NOMO-1 (cell line): ENCODE measurements at regions not wholly inside any gene's neighbourhood (a gene's known extent, or its start where the extent isn't known, plus 50 kb on each side); places are given as distances from the start of the nearest gene placed in this dataset.

Source experiments
- DNase-seq, 2 experiments: peaks; one replicate each; lab custom pipeline; 2025; ENCODE audit not compliant: unreplicated experiment in 2 of 2; lab: John Stamatoyannopoulos, UW

DNA sequence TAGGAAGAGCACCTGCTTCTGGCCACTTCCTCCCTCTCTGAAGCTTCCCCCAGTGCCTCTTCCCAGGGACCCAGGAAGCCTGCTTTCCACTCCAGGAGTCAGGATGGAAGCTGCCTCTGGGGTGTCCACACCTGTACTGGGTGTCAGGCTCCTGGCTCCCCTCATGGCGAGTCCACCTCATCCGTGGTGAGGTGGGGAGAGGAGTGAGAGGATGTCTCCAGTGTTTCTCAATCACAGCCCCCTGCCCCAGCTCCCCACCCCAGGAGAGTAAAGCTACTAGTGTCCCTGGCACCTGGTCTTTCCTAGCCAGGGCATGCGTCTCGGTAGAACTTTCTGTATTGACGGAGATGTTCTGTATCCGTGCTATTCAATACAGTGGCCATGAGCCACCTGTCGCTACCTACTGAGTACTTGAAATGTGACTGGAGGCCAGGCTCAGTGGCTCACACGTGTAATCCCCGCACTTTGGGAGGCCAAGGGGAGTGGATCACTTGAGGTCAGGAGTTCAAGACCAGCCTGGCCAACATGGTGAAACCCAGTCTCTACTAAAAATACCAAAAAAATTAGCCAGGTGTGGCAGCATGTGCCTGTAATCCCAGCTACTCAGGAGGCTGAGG, 171.2 kb upstream of the HAAO start:
- no peak for DNase-seq

DNA sequence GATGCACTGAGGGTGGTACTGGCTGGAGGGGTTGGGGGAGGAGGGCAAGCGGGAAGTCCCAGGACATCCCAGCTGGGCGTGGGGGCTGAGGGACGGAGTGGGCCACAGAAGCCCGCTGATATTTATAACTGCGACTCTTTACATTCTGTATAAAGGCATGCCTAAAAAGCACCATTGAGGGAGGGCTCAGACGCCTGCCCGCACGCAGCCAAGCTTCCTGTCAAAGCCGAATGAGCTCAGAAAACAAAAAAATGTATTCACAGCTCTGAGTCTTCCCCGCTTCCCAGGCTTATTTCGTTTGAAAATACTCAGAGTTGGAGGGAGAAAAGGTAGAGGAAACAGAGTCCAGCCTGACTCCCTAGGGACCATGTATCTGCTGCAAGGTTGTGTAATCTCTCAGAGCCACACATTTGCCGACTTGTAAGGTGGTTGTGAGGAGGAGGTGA, 170.1 kb upstream of the HAAO start:
- DNase-seq: peak; percentile 22 to 29

DNA sequence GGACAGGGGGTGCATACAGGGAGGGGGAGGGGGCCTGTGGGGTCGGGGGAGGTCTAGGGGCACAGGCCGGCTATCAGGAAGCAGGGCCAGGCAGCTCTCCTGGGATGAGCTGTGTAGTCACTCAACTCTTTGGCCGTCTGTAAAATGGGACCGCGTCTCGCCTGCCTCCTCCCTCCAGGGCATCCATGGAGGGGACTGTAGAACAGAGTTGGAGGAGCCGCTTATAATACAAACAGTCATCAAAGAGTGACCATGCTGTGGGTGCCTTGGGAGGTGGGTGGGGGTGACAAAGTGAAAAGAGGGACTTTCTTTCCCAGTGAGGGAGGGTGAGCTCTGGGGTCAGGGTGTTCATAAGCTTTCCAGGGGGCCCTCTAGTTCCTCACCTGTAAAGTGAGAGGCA, 169.6 kb upstream of the HAAO start:
- no peak for DNase-seq

DNA sequence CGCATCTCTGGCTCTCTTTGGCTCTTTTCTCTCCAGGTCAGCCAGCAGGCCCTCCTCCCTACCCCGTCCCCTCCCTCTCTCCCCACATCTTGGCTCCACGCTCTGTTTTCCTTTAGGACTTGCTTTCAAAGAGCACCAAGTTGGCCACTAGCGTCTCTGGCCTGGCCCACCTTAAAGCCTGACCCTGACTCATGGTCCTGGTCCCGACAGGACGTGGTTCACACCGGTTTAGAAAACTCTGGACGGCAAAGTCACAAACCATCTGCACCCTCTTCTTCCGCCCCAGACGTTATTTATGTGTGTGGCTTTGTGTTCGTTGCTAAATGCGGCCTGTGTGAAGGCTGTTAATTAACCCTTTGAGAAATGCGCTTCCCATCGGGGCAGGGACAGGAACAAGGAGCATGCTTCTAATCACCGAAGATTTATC, 169.0 kb upstream of the HAAO start:
- peak; percentile 88 to 90 for DNase-seq

DNA sequence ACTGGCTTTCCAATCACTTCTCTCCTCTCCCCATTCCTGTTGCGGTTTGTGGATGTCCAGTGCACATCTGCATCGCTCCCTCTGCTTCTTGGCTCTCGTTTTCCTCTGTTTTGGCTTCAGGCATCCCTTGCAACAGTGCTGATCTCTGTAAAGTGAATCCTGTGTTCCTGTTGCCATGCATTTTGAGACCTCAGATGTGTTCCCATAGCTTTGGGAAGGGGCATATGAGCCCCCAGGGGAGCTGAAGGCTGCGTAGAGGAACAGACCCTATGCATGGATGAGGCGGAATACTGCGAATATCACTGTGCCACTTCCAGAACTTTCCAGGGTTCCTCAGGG, 168.4 kb upstream of the HAAO start:
- no peak for DNase-seq

DNA sequence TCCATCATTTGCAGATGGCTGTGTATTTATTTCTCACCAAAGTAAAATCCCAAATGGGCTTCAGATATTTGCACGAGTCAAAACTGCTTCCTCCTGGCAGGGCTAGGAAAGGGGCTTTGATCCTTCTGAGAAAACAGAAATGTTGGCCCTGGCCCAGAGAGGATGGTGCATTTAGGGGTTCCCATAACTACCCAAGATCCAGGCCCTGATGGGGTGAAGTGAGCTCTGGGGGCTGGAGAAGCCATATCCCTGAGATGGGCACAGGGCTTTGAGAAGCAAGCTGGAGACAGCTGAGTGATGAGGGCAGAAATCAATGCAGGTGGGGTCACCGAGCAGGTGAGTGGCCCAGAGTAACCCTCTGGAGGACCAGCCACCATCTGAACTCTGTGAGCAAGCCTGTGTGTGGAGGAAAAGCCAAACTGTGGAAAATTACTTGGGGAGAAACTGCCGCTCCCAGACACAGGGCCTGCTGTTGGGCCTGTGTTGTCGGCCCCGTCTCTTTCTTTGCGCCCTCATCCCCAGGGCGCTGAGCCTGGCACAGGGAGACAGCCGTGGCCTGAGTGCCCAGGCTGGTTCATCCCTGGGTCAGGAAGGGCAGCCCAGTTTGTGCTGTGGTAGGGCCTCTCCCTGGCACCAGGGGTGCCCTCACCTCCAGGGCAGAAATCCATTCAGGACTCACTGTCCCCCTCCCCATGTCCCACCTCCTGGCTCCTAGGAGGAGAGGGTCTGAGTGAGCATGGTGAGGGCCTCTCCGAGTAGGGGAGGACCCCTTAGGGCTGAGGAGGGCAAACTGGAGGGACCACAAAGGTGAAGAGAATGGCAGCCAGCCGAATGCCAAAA, 167.8 kb upstream of the HAAO start:
- DNase-seq: no peak

DNA sequence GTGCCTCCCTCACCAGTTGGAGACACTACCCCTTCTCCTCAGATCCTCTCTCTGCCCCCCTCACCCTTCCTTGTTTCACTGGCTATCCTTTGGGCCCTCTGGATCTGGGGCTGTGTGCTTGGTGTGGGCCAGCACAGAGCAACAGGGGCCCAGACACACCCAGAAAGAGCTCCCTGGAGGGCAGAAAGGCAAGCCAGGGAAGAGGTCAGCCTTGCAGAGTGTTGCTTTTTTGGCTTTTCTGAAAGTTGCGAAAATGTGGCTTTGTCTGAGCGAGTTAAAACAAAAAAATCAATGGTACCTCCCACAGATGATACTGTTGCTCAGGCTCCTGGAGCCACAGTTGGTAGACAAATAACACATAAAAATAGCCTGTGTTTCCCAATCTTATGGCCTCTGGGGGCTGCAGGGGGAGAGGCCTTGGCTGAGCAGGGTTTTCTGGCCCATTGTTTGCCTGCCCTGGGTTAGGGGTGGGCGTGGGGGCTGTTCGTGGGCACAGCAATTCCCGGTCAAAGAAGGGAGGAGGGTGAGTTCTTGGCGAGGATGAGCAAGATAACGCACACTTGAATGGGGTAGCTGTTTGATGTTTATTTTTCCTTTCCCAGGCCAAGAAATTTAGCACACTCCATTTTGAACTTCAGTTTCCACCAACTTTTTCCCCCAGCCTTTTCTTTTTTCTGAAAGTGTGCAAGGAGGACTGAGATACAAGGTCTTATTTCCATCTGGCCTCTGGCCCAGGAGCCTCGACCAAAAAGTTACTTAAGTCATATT, 167.0 kb upstream of the HAAO start:
- DNase-seq: peak; percentile 94 to 97

DNA sequence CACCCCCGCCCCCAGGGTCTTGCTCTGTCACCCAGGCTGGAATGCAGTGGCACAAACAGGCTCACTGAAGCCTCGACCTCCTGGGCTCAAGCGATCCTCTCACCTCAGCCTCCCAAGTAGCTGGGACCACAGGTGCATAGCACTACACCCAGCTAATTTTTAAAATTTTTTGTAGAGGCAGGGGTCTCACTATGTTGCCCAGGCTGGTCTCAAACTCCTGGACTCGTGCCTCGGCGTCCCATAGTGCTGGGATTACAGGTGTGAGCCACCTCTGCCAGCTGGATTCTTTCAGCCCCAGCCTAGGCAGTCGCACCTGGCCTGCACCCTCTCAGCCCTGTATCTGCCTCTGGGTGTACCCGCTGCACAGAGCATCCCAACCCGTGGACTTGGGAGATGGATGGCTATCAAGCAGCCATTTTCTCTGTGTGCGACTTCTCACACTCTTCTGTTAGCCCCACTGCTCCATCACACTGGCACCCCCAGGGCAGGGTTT, 166.4 kb upstream of the HAAO start:
- DNase-seq: no peak

DNA sequence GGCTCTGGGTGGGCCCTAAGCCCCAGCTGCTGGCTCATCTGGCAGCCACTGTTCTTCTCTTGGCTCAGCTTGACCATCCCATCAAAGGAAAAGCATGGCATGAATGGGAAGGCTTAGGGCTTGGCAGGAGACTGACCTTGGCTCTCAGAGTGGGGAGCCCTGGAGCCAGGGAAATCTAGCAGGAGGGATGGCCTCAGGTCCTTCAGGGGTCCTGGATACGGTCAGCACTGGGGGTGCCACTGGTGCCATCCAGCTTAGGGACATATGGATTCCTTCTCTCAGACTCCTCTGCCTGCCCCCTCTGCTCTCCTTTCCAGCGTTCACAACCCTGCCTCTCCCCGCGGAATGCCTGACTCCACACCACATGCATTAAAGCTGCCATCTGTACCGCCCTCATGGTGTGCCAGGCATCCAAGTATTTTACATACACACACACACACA, 165.5 kb upstream of the HAAO start:
- DNase-seq: no peak

DNA sequence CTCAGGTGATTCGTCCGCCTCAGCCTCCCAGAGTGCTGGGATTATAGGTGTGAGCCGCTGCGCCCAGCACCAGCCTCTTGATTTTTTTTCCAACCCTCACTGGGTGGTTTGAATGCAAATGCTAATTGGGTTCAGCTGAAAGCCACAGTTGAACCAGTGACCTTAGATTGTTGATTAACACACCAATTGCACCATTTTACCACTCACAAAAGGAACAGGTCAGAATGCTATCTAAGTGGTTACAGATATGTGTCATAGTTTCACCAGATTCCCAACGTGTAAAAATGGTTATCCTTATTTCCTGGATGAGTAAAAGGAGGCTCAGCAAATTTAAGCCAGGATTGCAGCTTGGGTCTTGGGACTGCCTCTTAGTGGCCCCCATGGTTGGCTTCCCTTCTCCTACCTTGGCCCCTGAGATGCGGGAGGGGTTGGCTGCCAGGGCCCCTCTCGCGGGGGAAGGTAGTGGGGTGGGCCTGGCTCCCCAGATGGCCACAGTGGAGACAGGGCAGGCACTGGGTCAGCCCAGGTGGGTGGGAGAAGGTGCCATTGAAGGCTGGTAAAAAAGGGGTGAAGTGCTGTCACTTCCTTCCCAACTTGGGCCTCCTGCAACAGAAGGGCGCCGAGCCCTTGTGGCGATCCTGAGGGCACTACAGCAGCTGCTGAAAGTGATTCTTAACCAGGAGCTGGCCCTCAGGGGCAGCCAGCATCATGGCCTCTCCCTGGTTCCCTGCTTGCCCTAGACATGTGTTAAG, 164.9 kb upstream of the HAAO start:
- peak; percentile 43 to 77 for DNase-seq

DNA sequence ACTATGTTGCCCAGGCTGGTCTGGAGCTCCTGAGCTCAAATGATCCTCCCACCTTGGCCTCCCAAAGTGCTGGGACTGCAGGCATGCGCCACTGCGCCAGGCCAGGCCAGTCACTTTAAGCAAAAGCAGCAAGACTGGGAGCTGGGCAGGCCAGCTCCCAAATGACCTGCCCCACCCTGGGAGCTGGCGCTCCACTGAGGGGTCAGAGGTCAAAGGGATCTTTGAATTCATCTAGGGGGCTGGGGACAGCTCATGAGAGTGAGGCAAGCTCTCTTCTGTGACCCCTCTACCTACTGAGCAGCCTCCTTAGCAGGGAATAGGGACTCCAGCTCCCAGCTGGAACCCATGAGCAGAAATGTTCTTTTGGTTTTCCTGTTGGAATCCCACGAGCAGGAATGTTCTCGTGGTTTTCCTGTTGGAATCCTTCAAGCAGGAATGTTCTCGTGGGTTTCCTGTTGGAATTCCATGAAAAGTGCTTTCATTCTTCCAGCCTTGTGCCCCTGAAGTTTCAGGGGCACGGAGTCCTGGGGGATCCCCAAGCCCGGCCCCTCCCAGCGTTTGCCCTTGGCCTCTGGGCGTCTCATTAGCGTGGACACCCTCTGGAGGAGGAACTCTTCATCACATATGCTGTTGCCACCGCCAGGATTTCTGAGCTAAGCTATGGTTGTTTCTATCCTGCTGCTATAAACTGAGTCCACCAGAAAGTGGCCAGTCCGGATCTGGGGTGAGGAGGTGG, 162.0 kb upstream of the HAAO start:
- no peak for DNase-seq

DNA sequence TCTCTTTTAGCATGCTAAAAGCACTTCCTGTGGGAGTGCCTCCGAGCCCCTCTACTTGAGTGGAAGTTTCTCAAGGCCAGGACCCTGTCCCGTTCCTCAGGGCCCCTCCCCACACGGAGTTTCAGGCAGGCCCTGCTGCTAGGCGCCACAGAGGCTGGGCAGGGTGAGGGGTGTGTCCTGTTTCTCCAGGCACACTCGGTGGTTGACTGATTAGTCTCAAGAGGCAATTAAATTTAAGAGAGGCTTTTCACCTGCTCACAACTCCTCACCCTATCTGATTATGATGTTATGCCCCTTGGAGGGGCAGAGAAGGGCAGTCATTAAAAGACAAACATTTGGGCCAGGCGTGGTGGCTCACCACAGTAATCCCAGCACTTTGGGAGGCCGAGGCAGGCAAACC, 160.8 kb upstream of the HAAO start:
- DNase-seq: no peak

DNA sequence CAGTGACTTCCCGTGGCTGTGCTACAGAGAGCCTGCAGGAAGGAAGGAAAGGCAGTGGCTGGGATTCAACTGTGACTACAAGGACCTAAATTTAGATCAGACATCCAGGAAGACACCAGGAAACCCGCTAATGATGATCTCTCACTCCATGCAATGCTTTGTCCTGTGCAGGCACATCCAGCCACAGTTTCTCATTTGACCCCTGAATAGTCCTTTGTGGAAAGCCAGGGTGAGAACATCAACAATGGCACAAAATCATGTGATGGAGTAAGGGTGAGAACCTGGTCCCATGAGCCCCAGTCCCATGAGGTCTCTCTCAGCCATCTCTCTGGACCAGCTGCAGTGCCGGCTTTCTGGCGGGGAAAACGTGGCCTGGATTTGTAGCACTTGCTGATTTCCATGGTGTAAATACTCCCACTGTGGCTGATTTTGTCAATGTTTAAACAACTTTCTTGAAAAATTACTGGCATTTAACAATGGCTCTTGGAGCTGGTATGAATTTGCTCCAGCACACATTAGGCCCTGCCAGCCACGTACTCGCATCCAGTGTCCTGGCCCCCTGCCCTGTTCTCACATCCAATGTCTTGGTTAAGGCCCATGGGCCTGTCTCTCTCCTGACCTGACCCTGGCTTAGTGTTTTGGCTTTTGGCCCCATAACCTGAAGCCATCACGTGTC, 159.0 kb upstream of the HAAO start:
- no peak for DNase-seq

DNA sequence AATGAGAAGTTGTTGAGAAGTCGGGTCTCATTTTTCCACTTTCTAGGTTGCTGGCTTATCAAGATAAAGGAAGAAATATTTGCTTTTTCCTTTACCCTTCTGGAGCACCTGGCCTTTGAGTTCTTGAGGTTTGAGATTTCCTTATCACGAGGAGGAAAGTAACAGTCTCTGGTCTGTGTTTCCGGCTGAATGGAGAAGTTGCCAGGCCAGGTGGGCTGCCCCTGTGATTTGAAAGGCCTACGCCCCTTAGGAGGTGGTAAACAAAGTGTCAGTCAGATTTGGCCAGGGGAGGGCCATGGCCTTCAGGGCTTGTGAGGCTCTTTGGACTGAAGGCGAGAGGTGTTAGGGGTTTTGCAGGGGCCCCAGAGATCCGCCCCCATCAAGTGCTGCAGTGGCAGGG, 156.7 kb upstream of the HAAO start:
- peak in 1 of 2 experiments; percentile 40 for DNase-seq

DNA sequence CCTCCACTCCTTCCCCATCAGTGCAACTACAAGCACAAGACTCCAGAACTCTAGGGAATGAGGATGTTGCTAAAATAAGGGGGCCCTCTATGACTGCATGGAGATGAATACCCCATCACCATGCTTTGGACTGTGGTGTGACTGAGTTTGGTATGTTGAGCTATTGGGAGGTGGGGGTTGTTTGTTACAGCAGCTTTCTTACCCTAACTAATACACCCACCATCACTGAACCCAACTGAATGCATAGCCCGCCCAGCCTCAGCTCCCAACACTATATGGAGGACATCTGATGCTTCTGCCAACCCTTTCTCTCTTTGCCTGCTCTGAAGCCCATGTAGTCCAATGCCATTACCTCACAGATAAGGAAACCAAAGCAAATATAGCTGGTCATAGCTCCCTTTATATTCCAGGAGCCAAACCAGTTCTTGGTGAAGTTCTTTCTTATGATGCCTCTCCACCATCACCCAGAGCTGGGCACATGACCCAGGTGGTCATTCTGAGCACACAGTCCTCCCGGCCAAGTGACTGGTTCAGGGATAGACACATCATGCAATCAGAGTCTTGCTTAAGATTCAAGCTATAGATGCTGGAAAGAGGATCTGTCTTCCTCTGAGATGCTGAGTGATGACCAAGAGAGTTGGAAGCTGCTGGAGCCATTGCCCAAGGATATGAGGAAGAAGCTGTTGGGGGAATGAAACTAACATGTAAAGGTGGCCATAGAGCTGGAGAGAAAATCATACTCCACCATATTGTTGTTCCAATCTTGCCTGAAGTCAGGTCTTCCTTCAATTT, 155.6 kb upstream of the HAAO start:
- DNase-seq: no peak

DNA sequence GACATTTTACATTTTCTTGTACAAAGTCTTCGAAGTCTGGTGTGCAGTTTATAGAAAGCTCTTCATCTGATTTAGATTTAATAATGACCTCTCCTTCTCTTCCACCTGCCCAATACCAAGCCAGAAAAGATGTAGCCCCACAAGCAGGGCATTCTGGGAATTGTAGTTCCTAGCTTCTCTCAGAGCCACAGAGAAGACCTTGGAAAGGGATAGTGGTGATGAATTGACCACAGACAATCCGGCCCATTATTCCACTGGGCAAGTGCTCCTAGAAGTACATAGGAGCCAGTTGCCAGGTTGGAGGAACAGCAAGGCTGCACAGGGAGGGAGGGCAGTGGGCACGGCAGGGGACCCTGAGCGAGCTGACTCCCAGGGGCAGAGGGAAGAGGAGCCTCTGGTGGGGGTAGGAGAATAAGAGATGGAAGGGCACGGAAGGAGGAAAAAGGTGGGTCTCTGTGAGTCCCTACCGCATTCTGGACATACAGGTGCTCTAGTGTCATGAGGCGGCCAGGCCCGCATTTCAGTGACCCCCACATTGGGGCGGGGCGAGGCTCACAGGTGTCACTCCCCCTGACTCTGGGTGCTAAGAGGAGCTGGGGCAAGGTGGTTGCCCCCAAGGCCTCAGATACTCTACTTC, 152.5 kb upstream of the HAAO start:
- no peak for DNase-seq

DNA sequence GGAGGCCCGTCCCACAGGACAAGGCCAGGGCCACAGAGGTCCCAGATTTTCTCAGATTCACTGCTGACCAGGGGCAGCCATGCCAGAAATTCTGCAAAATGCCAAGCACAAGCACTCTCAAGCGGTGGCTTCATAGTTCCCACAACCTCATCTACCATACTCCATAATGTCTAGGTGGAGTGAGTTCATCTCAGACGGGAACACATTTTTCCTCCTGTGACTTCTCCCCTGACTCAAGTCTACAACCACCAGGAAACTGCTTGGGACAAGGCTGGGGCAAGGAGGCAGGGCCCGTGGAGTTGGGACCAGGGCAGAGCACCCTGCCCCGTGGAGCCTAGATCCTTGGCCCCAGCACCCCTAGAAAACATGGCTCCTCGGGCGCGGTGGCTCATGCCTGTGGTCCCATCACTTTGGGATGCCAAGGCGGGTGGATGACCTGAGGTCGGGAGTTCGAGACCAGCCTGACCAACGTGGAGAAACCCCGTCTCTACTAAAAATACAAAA, 150.7 kb upstream of the HAAO start:
- no peak for DNase-seq
